ENCODE measurements at regions not wholly inside any gene's neighbourhood (a gene's known extent, or its start where the extent isn't known, plus 50 kb on each side); places are given as distances from the start of the nearest gene placed in this dataset.

DNA sequence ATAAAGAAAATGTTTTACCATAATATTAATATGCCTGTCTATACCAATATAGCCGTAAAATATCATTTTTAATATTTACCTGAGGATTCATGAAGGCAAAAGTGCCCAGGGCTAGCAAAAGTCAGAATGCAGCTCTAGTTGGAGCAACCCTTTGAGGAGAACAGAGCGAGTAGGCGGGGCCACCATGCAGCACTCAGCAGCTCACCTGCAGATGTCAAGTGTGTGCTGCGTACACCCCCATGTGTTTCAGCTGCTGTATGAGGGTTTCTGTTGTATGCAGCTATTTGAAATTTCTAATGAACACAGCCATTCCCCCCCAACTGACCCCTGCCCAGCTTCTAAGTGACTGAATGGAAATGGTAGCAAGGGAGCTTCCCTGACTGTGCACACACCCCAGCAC lies 508.0 kb downstream of the QKI start:
- TF ChIP-seq OSR1 (CRISPR knock-in tag; IDR thresholded peaks at IDR 0.05) (no peak), ZFP30 (CRISPR knock-in tag; IDR thresholded peaks at IDR 0.05) (no peak), ARNTL (CRISPR knock-in tag; IDR thresholded peaks at IDR 0.05; ENCODE audit: borderline replicate concordance, low read depth) (no peak), ZFP3 (CRISPR knock-in tag; IDR thresholded peaks at IDR 0.05) (no peak), GLIS3 (CRISPR knock-in tag; IDR thresholded peaks at IDR 0.05) (no peak)
- TF ChIP-seq, protein P1, sequence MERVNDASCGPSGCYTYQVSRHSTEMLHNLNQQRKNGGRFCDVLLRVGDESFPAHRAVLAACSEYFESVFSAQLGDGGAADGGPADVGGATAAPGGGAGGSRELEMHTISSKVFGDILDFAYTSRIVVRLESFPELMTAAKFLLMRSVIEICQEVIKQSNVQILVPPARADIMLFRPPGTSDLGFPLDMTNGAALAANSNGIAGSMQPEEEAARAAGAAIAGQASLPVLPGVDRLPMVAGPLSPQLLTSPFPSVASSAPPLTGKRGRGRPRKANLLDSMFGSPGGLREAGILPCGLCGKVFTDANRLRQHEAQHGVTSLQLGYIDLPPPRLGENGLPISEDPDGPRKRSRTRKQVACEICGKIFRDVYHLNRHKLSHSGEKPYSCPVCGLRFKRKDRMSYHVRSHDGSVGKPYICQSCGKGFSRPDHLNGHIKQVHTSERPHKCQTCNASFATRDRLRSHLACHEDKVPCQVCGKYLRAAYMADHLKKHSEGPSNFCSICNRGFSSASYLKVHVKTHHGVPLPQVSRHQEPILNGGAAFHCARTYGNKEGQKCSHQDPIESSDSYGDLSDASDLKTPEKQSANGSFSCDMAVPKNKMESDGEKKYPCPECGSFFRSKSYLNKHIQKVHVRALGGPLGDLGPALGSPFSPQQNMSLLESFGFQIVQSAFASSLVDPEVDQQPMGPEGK (CRISPR knock-in tag; IDR thresholded peaks at IDR 0.05; ENCODE audit: borderline replicate concordance) = no peak
- TF ChIP-seq, protein P2, sequence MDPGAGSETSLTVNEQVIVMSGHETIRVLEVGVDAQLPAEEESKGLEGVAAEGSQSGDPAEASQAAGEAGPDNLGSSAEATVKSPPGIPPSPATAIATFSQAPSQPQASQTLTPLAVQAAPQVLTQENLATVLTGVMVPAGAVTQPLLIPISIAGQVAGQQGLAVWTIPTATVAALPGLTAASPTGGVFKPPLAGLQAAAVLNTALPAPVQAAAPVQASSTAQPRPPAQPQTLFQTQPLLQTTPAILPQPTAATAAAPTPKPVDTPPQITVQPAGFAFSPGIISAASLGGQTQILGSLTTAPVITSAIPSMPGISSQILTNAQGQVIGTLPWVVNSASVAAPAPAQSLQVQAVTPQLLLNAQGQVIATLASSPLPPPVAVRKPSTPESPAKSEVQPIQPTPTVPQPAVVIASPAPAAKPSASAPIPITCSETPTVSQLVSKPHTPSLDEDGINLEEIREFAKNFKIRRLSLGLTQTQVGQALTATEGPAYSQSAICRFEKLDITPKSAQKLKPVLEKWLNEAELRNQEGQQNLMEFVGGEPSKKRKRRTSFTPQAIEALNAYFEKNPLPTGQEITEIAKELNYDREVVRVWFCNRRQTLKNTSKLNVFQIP (CRISPR knock-in tag; IDR thresholded peaks at IDR 0.05; ENCODE audit: borderline replicate concordance, low read depth) = no peak

Data from SK-N-SH treated with all-trans-retinoic acid at 6 μM for 48 hours (cell line).